GM23338 (cell line): ENCODE measurements at regions not wholly inside any gene's neighbourhood (a gene's known extent, or its start where the extent isn't known, plus 50 kb on each side); places are given as distances from the start of the nearest gene placed in this dataset.

Experiments
- CREB1 ChIP-seq: fragments of 250-450 bp; sonication (Bioruptor Pico); IDR thresholded peaks from 2 replicates; pipeline ENCODE4 v1.5.0; 2020; ENCODE audit warnings: low read depth, mild to moderate bottlenecking, moderate library complexity
- CTCF ChIP-seq, 2 experiments: fragments of 200-600 bp in 1 of 2; sonication (generic) in 1 of 2; conservative IDR thresholded peaks; 2 replicates each; pipeline versions ENCODE4 v1.5.1 to v1.6.1; 2016 to 2017; ENCODE audit warnings: antibody characterized with exemption in 2 of 2, low read depth in 2 of 2, mild to moderate bottlenecking in 2 of 2, moderate library complexity in 1 of 2
- ETS1 ChIP-seq: IDR thresholded peaks from 2 replicates; pipeline ENCODE4 v1.6.1; 2016; ENCODE audit warnings: antibody characterized with exemption
- EZH2 ChIP-seq: fragments of 200-600 bp; sonication (generic); IDR thresholded peaks from one replicate; pipeline ENCODE4 v1.8.0; 2017; ENCODE audit warnings: antibody characterized with exemption, mild to moderate bottlenecking, low read depth; ENCODE audit not compliant: unreplicated experiment
- EZH2phosphoT487 ChIP-seq: fragments of 200-600 bp; sonication (generic); IDR thresholded peaks from one replicate; pipeline ENCODE4 v1.8.1; 2018; ENCODE audit warnings: antibody characterized with exemption; ENCODE audit not compliant: unreplicated experiment
- JUNB ChIP-seq: IDR thresholded peaks from one replicate; pipeline ENCODE4 v1.6.1; 2016; ENCODE audit warnings: antibody characterized with exemption; ENCODE audit not compliant: unreplicated experiment
- POLR2AphosphoS5 ChIP-seq: IDR thresholded peaks from 2 replicates; pipeline ENCODE4 v1.6.1; 2016; ENCODE audit warnings: antibody characterized with exemption, low read depth
- REST ChIP-seq: IDR thresholded peaks from one replicate; pipeline ENCODE4 v1.6.1; 2018; ENCODE audit warnings: antibody characterized with exemption; ENCODE audit not compliant: unreplicated experiment
- STAT1 ChIP-seq: IDR thresholded peaks from one replicate; pipeline ENCODE4 v1.6.1; 2016; ENCODE audit warnings: antibody characterized with exemption; ENCODE audit not compliant: unreplicated experiment
- ZNF114 ChIP-seq: fragments of 250-450 bp; sonication (Bioruptor Pico); IDR thresholded peaks from 2 replicates; pipeline ENCODE4 v1.5.0; 2020; ENCODE audit warnings: mild to moderate bottlenecking, moderate library complexity

GRCh38 chrX:34053931-34054330 lies 78.2 kb downstream of the FAM47A start:
- TF ChIP-seq CTCF (conservative IDR thresholded peaks at IDR 0.05; ENCODE audit: low read depth in 2 of 2) (no peak), POLR2AphosphoS5 (no peak), STAT1 (no peak), CREB1 (CRISPR knock-in tag) (no peak), REST (no peak), EZH2phosphoT487 (no peak), ZNF114 (CRISPR knock-in tag) (no peak), EZH2 (no peak), ETS1 (no peak), JUNB (no peak)
